ENCODE measurements at regions not wholly inside any gene's neighbourhood (a gene's known extent, or its start where the extent isn't known, plus 50 kb on each side); places are given as distances from the start of the nearest gene placed in this dataset.

GRCh38 chr3:30183421-30183820 is 423.0 kb upstream of the TGFBR2 start:
- Histone ChIP-seq H3K9me3 (ENCODE audit: control insufficient read depth, insufficient read depth, low read length) (no peaks in the 10 kb centered on the region), H3K4me1 (ENCODE audit: control insufficient read depth, insufficient read depth, low read length) (no peaks in the 10 kb centered on the region), H3K23ac (ENCODE audit: low read depth, low read length) (no peak overlapping the region), H3K18ac (ENCODE audit: low read depth, low read length) (no peak overlapping the region), H3K27ac (ENCODE audit: insufficient read depth, low read length) (no peak overlapping the region), H4K8ac (ENCODE audit: low read depth in 2 of 2, low read length in 2 of 2) (no peak overlapping the region), H3K4ac (ENCODE audit: low read depth, low read length) (no peak overlapping the region), H4K5ac (ENCODE audit: low read depth, low read length) (no peak overlapping the region), H3K56ac (ENCODE audit: extremely low read depth, insufficient read depth, low read length) (no peak overlapping the region), H2BK120ac (ENCODE audit: low read depth, low read length) (no peak overlapping the region), H2AK5ac (ENCODE audit: low read depth, low read length) (no peak overlapping the region), H3K9ac (ENCODE audit: low read depth, low read length) (no peak overlapping the region), H3K36me3 (ENCODE audit: control insufficient read depth, insufficient read depth, low read length) (no peaks in the 10 kb centered on the region), H4K20me1 (ENCODE audit: insufficient read depth, low read length) (no peaks in the 10 kb centered on the region), H2BK5ac (ENCODE audit: low read depth, low read length, poor library complexity, severe bottlenecking) (no peak overlapping the region), H3K14ac (replicated peaks; ENCODE audit: low read depth, low read length) (no peak overlapping the region), H3K4me3 (ENCODE audit: insufficient read depth, low read depth, low read length) (no peak overlapping the region), H3K79me1 (ENCODE audit: low read depth in 1 of 2, low read length in 2 of 2) (no peaks in the 10 kb centered on the region), H4K91ac (ENCODE audit: insufficient read depth, low read depth, low read length) (no peak overlapping the region), H3K9me1 (ENCODE audit: insufficient read depth, low read length) (no peaks in the 10 kb centered on the region), H2BK15ac (ENCODE audit: low read depth, low read length) (no peak overlapping the region), H3K27me3 (ENCODE audit: control insufficient read depth, insufficient read depth, low read length) (no peaks in the 10 kb centered on the region), H3K4me2 (ENCODE audit: low read depth, low read length) (no peak overlapping the region), H2AK9ac (replicated peaks; ENCODE audit: low read depth, low read length, poor library complexity) (no peak overlapping the region), H2BK20ac (ENCODE audit: low read depth, low read length) (no peak overlapping the region), H2AFZ (replicated peaks; ENCODE audit: low read length, poor library complexity) (no peak overlapping the region)
- WGBS, 2 experiments (ENCODE audit: extremely low coverage in 2 of 2, insufficient read length in 1 of 2), result no CpG with 5 or more reads among the region's 2 CpGs
- ChIA-PET POLR2A (ENCODE audit: unreplicated experiment) (no interaction called here), CTCF (interaction anchor here (0.6 kb wide), 1 partner anchor 1390 kb away, joined by 3 read pairs; no protein-coding TSS in a partner anchor)
- TF ChIP-seq, protein P1, sequence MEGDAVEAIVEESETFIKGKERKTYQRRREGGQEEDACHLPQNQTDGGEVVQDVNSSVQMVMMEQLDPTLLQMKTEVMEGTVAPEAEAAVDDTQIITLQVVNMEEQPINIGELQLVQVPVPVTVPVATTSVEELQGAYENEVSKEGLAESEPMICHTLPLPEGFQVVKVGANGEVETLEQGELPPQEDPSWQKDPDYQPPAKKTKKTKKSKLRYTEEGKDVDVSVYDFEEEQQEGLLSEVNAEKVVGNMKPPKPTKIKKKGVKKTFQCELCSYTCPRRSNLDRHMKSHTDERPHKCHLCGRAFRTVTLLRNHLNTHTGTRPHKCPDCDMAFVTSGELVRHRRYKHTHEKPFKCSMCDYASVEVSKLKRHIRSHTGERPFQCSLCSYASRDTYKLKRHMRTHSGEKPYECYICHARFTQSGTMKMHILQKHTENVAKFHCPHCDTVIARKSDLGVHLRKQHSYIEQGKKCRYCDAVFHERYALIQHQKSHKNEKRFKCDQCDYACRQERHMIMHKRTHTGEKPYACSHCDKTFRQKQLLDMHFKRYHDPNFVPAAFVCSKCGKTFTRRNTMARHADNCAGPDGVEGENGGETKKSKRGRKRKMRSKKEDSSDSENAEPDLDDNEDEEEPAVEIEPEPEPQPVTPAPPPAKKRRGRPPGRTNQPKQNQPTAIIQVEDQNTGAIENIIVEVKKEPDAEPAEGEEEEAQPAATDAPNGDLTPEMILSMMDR (conservative IDR thresholded peaks at IDR 0.05; ENCODE audit: low read depth, low read length), result no peak
- TF ChIP-seq RFX5 (IDR thresholded peaks at IDR 0.05; ENCODE audit: low read depth, low read length) (no peak), MXI1 (IDR thresholded peaks at IDR 0.05; ENCODE audit: borderline replicate concordance, low read depth, low read length) (no peak), POLR2A (IDR thresholded peaks at IDR 0.05; ENCODE audit: low read depth, low read length) (no peak), MAFK (IDR thresholded peaks at IDR 0.05; ENCODE audit: low read depth, low read length) (no peak), SMC3 (IDR thresholded peaks at IDR 0.05; ENCODE audit: low read depth, low read length) (no peak), CHD1 (IDR thresholded peaks at IDR 0.05; ENCODE audit: low read depth, low read length) (no peak), RAD21 (IDR thresholded peaks at IDR 0.05; ENCODE audit: low read length) (no peak)
- TF ChIP-seq, protein P2, sequence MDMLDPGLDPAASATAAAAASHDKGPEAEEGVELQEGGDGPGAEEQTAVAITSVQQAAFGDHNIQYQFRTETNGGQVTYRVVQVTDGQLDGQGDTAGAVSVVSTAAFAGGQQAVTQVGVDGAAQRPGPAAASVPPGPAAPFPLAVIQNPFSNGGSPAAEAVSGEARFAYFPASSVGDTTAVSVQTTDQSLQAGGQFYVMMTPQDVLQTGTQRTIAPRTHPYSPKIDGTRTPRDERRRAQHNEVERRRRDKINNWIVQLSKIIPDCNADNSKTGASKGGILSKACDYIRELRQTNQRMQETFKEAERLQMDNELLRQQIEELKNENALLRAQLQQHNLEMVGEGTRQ (IDR thresholded peaks at IDR 0.05; ENCODE audit: low read depth, low read length), result no peak
- TF ChIP-seq, protein P3, sequence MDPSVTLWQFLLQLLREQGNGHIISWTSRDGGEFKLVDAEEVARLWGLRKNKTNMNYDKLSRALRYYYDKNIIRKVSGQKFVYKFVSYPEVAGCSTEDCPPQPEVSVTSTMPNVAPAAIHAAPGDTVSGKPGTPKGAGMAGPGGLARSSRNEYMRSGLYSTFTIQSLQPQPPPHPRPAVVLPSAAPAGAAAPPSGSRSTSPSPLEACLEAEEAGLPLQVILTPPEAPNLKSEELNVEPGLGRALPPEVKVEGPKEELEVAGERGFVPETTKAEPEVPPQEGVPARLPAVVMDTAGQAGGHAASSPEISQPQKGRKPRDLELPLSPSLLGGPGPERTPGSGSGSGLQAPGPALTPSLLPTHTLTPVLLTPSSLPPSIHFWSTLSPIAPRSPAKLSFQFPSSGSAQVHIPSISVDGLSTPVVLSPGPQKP (IDR thresholded peaks at IDR 0.05; ENCODE audit: borderline replicate concordance, low read depth, low read length), result no peak
- ATAC-seq (ENCODE audit: low read depth), result no peak
- no peak for DNase-seq
- in situ Hi-C loops (cut with MboI; ENCODE audit: low sequenced_read_pairs), result no loop called here
- intact Hi-C loops (cut with micrococcal nuclease), result no loop called here
- BruUV-seq (replicated peaks), result no TSS peak
- dilution Hi-C loops (cut with HindIII; ENCODE audit: low sequenced_read_pairs, unreplicated experiment), result no loop called here

Measured in IMR-90 (cell line).